Activated T-helper 2 cell treated with anti-CD3 and anti-CD28 coated beads, Interferon-gamma antibody, Interleukin-2, Interleukin-4, amounts not matched to agents 10 μg/mL and 5 μg/mL and 100 μg/mL, durations not matched to agents 14 hours and 24 hours and 36 hours (primary cell): ENCODE measurements at regions not wholly inside any gene's neighbourhood (a gene's known extent, or its start where the extent isn't known, plus 50 kb on each side); places are given as distances from the start of the nearest gene placed in this dataset.

Experiments used
- DNase-seq: peaks from one replicate; pipeline ENCODE4 v3.0.0; 2021; ENCODE audit warnings: low spot score
- H3K27ac Mint-ChIP-seq: one replicate; pipeline ENCODE4 v1.8.0; 2021; ENCODE audit warnings: mixed read lengths
- H3K27me3 Mint-ChIP-seq: one replicate; pipeline ENCODE4 v1.8.0; 2021; ENCODE audit warnings: low read depth, mixed read lengths
- H3K36me3 Mint-ChIP-seq: one replicate; pipeline ENCODE4 v1.8.0; 2021; ENCODE audit warnings: low read depth, mixed read lengths
- H3K4me1 Mint-ChIP-seq: one replicate; pipeline ENCODE4 v1.8.0; 2021; ENCODE audit warnings: low read depth, mixed read lengths
- H3K4me3 Mint-ChIP-seq: one replicate; pipeline ENCODE4 v1.8.0; 2021; ENCODE audit warnings: low read depth, mild to moderate bottlenecking, moderate library complexity, mixed read lengths
- H3K9me3 Mint-ChIP-seq: one replicate; pipeline ENCODE4 v1.8.0; 2021; ENCODE audit warnings: mixed read lengths
- intact Hi-C: fragments of 100-400 bp; cut with micrococcal nuclease; formaldehyde crosslinking; loops from one replicate; pipeline ENCODE4 v1.15.1; 2023

DNA sequence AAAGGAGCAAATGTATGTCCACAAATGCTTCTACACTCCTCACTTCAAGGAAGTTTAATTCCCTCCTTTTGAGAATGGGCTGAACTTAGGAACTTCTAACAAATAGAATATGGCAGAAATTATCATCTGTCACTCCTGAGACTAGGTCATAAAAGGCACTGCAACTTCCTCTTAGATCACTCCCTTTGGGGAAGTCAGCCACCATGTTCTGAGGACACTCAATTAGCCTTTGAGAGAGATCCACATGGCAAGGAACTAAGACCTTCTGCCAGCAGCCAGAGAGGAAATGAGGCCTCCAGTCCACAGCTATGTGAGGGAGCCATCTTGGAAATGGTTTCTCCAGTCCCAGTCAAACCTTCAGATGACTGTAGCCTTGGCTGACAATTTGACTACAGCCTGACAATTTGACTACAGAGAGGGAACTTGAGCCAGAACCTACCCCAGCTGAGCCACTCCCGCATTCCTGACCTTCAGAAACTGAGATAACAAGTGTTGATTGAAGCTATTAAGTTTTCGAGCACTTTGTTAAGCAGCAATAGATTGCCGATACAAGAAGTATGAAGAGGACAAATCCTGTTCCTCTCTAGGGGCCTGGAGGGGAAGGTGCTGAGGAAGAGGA lies 113.4 kb upstream of the SEC14L1 start:
- no peak for DNase-seq
- Mint-ChIP-seq H3K4me3 (no peak overlapping the region), H3K36me3 (no peaks in the 10 kb centered on the region), H3K4me1 (no peaks in the 10 kb centered on the region), H3K27ac (no peak overlapping the region), H3K27me3 (peaks cover 2% of the 10 kb centered on the region), H3K9me3 (peaks cover 8% of the 10 kb centered on the region)
- intact Hi-C loops, result no loop called here

DNA sequence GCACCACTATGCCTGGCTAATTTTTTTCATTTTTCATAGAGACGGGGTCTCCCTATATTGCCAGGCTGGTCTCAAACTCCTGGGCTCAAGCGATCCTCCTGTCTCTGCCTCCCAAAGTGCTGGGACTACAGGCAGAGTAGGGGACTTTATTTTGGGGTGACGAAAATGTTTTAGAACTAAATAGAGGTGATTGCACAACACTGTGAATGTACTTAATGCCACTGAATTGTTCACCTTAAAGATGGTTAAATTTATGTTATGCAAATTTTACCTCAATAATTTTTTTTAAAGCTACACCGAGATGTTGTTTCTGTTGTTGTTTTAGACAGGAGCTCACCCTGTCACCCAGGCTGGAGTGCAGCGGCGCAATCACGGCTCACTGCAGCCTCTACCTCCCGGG lies 111.9 kb upstream of the SEC14L1 start:
- no peaks in the 10 kb centered on the region for H3K27me3 Mint-ChIP-seq
- H3K27ac Mint-ChIP-seq, result no peak overlapping the region
- intact Hi-C loops, result no loop called here
- no peak for DNase-seq
- no peak overlapping the region for H3K4me3 Mint-ChIP-seq
- no peaks in the 10 kb centered on the region for H3K4me1 Mint-ChIP-seq
- peaks cover 8% of the 10 kb centered on the region for H3K9me3 Mint-ChIP-seq
- H3K36me3 Mint-ChIP-seq, result no peaks in the 10 kb centered on the region

DNA sequence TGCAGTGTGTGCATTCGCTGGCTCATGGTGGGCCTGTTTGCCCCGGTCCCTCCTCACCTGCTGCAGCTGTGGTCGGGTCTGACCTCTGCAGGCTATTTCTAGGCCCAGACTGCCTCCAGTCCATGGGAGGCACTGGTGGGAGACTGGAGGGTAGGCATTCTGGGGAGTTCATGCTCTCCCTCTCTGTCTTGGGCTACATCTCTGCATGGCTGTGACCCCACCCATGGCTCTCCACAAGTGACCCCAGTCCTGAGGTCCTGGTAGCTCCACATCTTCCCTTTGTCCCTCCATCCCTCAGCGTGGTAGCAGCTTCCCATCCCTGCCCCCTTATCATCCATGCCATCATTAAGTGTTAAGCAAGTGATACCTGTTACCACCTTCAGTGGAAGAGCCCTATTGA lies 107.8 kb upstream of the SEC14L1 start:
- Mint-ChIP-seq H3K4me3 (no peak overlapping the region), H3K27me3 (peaks cover 15% of the 10 kb centered on the region), H3K9me3 (peaks cover 8% of the 10 kb centered on the region), H3K4me1 (no peaks in the 10 kb centered on the region), H3K36me3 (no peaks in the 10 kb centered on the region), H3K27ac (no peak overlapping the region)
- no peak for DNase-seq
- intact Hi-C loops, result no loop called here

GRCh38 chr17:77033892-77034404 lies 106.8 kb upstream of the SEC14L1 start:
- H3K27me3 Mint-ChIP-seq, result peaks cover 16% of the 10 kb centered on the region
- no peak overlapping the region for H3K4me3 Mint-ChIP-seq
- no peak for DNase-seq
- H3K4me1 Mint-ChIP-seq, result no peaks in the 10 kb centered on the region
- intact Hi-C loops, result no loop called here
- H3K27ac Mint-ChIP-seq, result no peak overlapping the region
- H3K9me3 Mint-ChIP-seq, result peaks cover 8% of the 10 kb centered on the region
- no peaks in the 10 kb centered on the region for H3K36me3 Mint-ChIP-seq

DNA sequence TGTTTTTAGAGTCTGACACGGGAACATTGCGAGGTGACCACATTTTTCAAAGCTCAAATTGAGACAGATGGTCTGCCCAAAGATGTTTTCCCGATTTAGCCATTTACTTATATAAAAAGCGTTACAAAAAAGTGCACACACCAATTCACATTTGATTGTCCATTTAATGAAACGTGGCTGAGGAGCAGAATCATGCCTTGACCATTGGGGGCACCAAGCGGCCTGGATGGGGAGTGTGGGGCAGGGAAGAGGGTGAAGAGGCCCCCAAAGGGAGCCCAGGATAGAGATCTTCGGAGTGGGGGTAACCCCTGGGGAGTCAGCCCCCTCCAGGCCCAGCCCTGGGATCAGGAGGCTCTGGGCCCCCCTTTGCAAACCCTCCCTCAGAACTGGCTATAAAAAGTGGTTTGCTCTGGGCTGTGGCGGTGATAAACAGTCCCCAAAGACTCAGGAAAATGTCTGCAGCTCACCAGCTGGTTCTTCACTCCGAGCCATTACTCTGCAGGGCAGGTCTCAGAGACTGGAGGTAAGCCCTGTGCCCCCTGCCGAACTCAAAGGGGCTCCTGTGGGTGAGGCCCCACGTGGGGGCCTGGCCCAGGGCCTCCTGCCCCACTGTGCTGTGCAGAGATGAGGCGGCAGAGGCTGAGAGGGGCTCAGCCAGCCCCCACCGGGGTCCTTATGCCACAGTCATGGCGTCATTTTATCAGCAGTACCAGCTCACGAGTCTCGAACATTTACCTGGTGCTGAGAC lies 105.9 kb upstream of the SEC14L1 start:
- no peak for DNase-seq
- intact Hi-C loops, result no loop called here
- peaks cover 16% of the 10 kb centered on the region for H3K27me3 Mint-ChIP-seq
- H3K27ac Mint-ChIP-seq, result no peak overlapping the region
- no peaks in the 10 kb centered on the region for H3K36me3 Mint-ChIP-seq
- peaks cover 8% of the 10 kb centered on the region for H3K9me3 Mint-ChIP-seq
- H3K4me3 Mint-ChIP-seq, result no peak overlapping the region
- no peaks in the 10 kb centered on the region for H3K4me1 Mint-ChIP-seq

GRCh38 chr17:77035526-77035925 lies 105.2 kb upstream of the SEC14L1 start:
- H3K27ac Mint-ChIP-seq, result no peak overlapping the region
- intact Hi-C loops, result no loop called here
- no peak for DNase-seq
- no peaks in the 10 kb centered on the region for H3K4me1 Mint-ChIP-seq
- H3K4me3 Mint-ChIP-seq, result no peak overlapping the region
- H3K36me3 Mint-ChIP-seq, result no peaks in the 10 kb centered on the region
- H3K9me3 Mint-ChIP-seq, result peaks cover 8% of the 10 kb centered on the region
- H3K27me3 Mint-ChIP-seq, result peaks cover 16% of the 10 kb centered on the region

GRCh38 chr17:77036136-77036840 lies 104.5 kb upstream of the SEC14L1 start:
- H3K36me3 Mint-ChIP-seq, result no peaks in the 10 kb centered on the region
- H3K27ac Mint-ChIP-seq, result no peak overlapping the region
- H3K27me3 Mint-ChIP-seq, result peaks cover 16% of the 10 kb centered on the region
- DNase-seq, result no peak
- H3K4me1 Mint-ChIP-seq, result no peaks in the 10 kb centered on the region
- intact Hi-C loops, result no loop called here
- peaks cover 8% of the 10 kb centered on the region for H3K9me3 Mint-ChIP-seq
- H3K4me3 Mint-ChIP-seq, result no peak overlapping the region

- intact Hi-C loops, result no loop called here
- Mint-ChIP-seq H3K27ac (no peak overlapping the region), H3K27me3 (peaks cover 16% of the 10 kb centered on the region), H3K4me1 (no peaks in the 10 kb centered on the region), H3K4me3 (no peak overlapping the region), H3K36me3 (no peaks in the 10 kb centered on the region), H3K9me3 (peaks cover 3% of the 10 kb centered on the region)
- DNase-seq, result no peak
Observed at GRCh38 chr17:77036841-77037381, 103.9 kb upstream of the SEC14L1 start.

GRCh38 chr17:77037943-77038342 lies 102.8 kb upstream of the SEC14L1 start:
- H3K36me3 Mint-ChIP-seq, result no peaks in the 10 kb centered on the region
- H3K4me1 Mint-ChIP-seq, result no peaks in the 10 kb centered on the region
- H3K9me3 Mint-ChIP-seq, result no peaks in the 10 kb centered on the region
- no peak overlapping the region for H3K27ac Mint-ChIP-seq
- intact Hi-C loops, result no loop called here
- H3K27me3 Mint-ChIP-seq, result peaks cover 16% of the 10 kb centered on the region
- no peak overlapping the region for H3K4me3 Mint-ChIP-seq
- no peak for DNase-seq

DNA sequence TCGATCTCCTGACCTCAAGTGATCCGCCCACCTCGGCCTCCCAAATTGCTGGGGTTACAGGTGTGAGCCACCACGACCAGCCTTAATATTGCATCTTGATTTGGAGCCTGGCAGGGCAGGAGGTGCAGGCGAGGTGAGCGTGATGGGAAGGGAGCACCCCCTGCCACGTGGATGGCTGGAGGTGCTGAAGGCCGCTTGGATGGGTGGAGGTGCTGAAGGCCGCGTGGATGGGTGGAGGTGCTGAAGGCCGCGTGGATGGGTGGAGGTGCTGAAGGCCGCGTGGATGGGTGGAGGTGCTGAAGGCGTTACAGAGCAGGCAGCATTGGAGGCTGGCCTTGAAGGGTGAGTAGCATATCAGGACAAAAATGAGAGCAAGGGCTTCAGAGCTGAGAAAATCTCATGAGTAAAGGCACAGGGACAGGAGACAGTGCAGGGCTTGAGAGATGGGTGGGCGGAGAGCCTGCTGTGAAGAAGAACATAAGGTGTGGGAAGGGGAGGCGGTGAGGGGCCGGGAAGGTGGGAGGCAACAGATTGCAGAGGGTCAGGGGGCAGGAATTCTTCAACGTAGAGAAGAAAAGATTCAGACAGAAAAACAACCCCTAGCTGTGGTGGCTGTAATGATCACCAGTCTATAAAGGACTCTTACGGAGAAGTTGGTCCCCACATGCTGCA lies 101.7 kb upstream of the SEC14L1 start:
- Mint-ChIP-seq H3K4me3 (no peak overlapping the region), H3K36me3 (no peaks in the 10 kb centered on the region), H3K27me3 (peaks cover 19% of the 10 kb centered on the region), H3K27ac (no peak overlapping the region), H3K4me1 (no peaks in the 10 kb centered on the region), H3K9me3 (no peaks in the 10 kb centered on the region)
- intact Hi-C loops, result no loop called here
- no peak for DNase-seq

- no peak overlapping the region for H3K27ac Mint-ChIP-seq
- H3K9me3 Mint-ChIP-seq, result no peaks in the 10 kb centered on the region
- no peak for DNase-seq
- H3K27me3 Mint-ChIP-seq, result peaks cover 6% of the 10 kb centered on the region
- no peaks in the 10 kb centered on the region for H3K36me3 Mint-ChIP-seq
- H3K4me3 Mint-ChIP-seq, result no peak overlapping the region
- H3K4me1 Mint-ChIP-seq, result no peaks in the 10 kb centered on the region
- intact Hi-C loops, result no loop called here
Observed at GRCh38 chr17:77042476-77043231, 98.1 kb upstream of the SEC14L1 start.

DNA sequence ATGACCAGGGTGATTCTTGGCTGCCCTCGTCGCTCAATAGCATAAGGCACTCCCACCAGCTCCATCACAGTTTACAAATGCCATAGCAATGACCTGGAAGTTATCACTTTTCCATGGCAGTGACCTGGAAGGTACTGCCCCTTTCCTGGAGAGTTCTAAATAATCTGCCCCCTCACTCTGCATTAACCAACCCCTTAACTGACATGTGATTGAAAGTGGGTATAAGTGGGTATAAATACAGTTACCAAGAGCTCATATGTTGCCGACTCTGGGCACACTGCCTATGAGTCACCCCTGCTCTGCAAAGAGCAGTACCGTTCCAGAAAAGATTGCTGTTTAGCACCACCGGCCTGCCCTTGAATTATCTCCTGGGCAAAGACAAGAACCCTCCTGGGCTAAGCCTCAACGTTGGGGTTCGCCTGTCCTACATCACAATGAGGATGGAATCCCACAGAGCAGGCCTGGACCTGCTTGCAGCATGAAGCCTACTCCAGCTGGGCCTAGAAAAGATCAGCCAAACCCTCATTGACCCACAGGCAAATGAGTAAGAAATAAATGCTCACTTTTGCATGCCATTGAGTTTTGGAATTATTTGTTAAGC lies 95.2 kb upstream of the SEC14L1 start:
- Mint-ChIP-seq H3K27ac (no peak overlapping the region), H3K27me3 (peaks cover 3% of the 10 kb centered on the region), H3K4me3 (no peak overlapping the region), H3K4me1 (no peaks in the 10 kb centered on the region), H3K9me3 (no peaks in the 10 kb centered on the region), H3K36me3 (no peaks in the 10 kb centered on the region)
- intact Hi-C loops, result no loop called here
- DNase-seq, result no peak
